Activated CD8-positive, alpha-beta T cell treated with anti-CD3 and anti-CD28 coated beads, Interleukin-2, amount 10 ng/mL, durations not matched to agents 7 days and 5 days (primary cell): ENCODE measurements at regions not wholly inside any gene's neighbourhood (a gene's known extent, or its start where the extent isn't known, plus 50 kb on each side); places are given as distances from the start of the nearest gene placed in this dataset.

Source experiments
- ATAC-seq: fragments of 150-1000 bp; cut with Tn5 transposase; one replicate; pipeline ENCODE4 v1.10.0; 2021; ENCODE audit warnings: moderate library complexity
- CTCF ChIA-PET: fragments of 350-600 bp; sonication (Branson Sonifier 250); formaldehyde crosslinking; loops from one replicate; lab custom pipeline; 2021; ENCODE audit warnings: antibody characterized with exemption; lab: Charles Lee
- POLR2A ChIA-PET: fragments of 350-600 bp; sonication (Branson Sonifier 250); formaldehyde crosslinking; loops from one replicate; lab custom pipeline; 2021; ENCODE audit warnings: antibody characterized with exemption; lab: Charles Lee
- DNase-seq: peaks from one replicate; pipeline ENCODE4 v3.0.0-alpha.2; 2020
- H3K27ac Mint-ChIP-seq: one replicate; pipeline ENCODE4 v1.8.0; 2021; ENCODE audit warnings: mild to moderate bottlenecking, mixed read lengths
- H3K27me3 Mint-ChIP-seq: one replicate; pipeline ENCODE4 v1.8.0; 2021; ENCODE audit warnings: low read depth, mixed read lengths
- H3K36me3 Mint-ChIP-seq: one replicate; pipeline ENCODE4 v1.8.0; 2021; ENCODE audit warnings: low read depth, mixed read lengths
- H3K4me1 Mint-ChIP-seq: one replicate; pipeline ENCODE4 v1.8.0; 2021; ENCODE audit warnings: low read depth, mixed read lengths
- H3K4me3 Mint-ChIP-seq: one replicate; pipeline ENCODE4 v1.8.0; 2021; ENCODE audit warnings: mild to moderate bottlenecking, mixed read lengths
- H3K9me3 Mint-ChIP-seq: one replicate; pipeline ENCODE4 v1.8.0; 2022; ENCODE audit warnings: mixed read lengths; ENCODE audit not compliant: insufficient read depth

DNA sequence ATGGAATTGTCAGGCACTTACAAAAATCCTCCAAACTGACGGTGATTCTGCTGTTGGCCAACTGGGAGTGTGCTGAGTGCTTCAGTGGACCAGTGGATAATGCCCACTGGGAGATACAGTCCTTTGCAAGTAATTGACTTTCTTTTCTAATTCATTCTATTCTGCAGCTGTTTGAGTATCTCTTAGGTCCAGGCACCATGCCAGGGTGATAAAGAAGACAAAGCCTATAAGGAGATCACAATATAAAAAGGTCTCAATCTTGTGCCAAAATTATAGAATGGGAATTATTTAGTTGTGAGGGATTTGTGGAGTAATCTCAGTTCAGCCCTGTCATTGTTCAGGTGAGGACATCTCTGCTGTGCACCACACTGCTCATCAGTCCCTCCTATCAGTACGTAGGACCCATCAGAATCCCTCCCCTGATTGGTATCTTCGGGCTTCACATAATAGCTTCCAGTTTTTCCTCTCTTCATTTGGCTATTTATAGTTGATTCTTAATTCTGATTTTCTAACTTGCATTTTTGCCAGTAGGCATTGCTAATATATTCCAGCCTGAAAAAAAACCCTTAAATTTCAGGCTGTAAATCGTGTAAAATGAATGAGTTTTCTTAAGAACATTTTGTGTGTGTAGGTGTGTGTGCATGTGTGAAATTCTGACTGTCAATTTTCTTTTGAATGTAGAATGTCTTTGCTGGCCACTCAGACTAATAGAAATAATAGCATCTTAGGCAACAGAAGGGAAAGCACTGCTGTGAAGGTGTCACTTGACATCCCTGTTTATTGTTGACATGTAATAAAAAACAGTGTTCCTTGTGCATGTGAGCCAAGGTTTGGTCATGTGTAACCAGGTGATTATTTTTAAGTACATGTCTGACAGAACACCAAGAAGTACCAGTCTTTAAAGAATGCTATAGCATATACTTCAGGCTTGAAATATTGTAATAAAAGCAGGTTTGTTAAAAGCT, 457.6 kb upstream of the RGS6 start:
- CTCF ChIA-PET: interaction anchor here (0.8 to 1.3 kb wide), 4 partner anchors 24 to 279 kb away, joined by 3 read pairs; no protein-coding TSS in a partner anchor
- H3K4me1 Mint-ChIP-seq: peaks cover 43% of the 10 kb centered on the region
- peaks cover 8% of the 10 kb centered on the region for H3K36me3 Mint-ChIP-seq
- H3K27me3 Mint-ChIP-seq: no peaks in the 10 kb centered on the region
- H3K9me3 Mint-ChIP-seq: no peaks in the 10 kb centered on the region
- H3K27ac Mint-ChIP-seq: no peak overlapping the region
- ATAC-seq: no peak
- no peak overlapping the region for H3K4me3 Mint-ChIP-seq
- no peak for DNase-seq
- POLR2A ChIA-PET: interaction anchor here (0.6 kb wide), 1 partner anchor 74 kb away, joined by 3 read pairs; no protein-coding TSS in a partner anchor

DNA sequence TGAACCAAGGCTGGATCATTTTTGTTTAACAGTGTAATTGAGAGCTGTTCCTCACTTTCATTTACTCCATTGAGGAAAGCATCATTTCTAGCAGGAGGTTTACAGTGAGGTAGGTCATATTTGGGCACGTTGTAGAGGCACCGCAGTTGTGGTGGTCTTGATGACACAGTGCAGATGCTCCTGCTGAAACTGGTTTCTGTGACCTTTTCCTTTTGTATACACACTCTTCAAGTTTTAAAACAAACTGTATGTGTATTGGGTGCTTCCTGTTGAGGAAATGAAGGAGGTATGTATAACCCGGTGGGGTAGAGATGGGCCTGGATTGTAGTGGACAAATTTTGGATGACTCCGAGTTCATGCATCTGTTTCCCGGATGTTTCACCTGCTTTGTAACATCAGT, 456.3 kb upstream of the RGS6 start:
- POLR2A ChIA-PET: interaction anchor here (0.6 kb wide), 2 partner anchors 46 to 155 kb away, joined by 3 read pairs; no protein-coding TSS in a partner anchor
- peaks cover 43% of the 10 kb centered on the region for H3K4me1 Mint-ChIP-seq
- peak; percentile 37 for DNase-seq
- ATAC-seq: peak; percentile 64
- H3K9me3 Mint-ChIP-seq: no peaks in the 10 kb centered on the region
- peak overlapping the region; percentile 18 for H3K27ac Mint-ChIP-seq
- no peak overlapping the region for H3K4me3 Mint-ChIP-seq
- peaks cover 6% of the 10 kb centered on the region for H3K36me3 Mint-ChIP-seq
- no peaks in the 10 kb centered on the region for H3K27me3 Mint-ChIP-seq
- CTCF ChIA-PET: interaction anchor here (0.6 to 1.3 kb wide), 2 partner anchors 277 to 338 kb away, joined by 3 read pairs; no protein-coding TSS in a partner anchor

DNA sequence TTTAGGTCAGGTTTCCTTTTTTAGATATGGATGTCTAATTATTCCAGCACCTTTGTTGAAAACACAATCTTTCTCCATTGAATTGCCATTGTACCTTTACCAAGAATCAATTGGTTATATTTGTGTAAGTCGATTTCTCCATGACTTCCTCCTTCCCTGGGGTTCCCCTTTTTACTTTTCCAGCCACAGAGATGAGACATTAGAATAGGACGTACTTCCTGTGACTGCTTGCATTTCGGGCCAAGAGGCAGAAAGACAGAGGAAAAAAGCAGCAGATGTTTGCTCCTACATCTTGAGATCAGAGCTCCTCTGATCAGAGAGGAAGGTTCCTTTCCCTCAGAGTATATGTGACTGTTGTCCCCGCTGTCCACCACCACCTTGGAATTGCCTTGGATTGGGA, 453.7 kb upstream of the RGS6 start:
- Mint-ChIP-seq H3K4me1 (peaks cover 36% of the 10 kb centered on the region), H3K27ac (no peak overlapping the region), H3K9me3 (no peaks in the 10 kb centered on the region), H3K4me3 (no peak overlapping the region), H3K27me3 (no peaks in the 10 kb centered on the region), H3K36me3 (peaks cover 8% of the 10 kb centered on the region)
- CTCF ChIA-PET: no interaction called here
- DNase-seq (no peak), ATAC-seq (peak; percentile 23)
- POLR2A ChIA-PET: interaction anchor here (0.6 kb wide), 1 partner anchor 119 kb away, joined by 3 read pairs; no protein-coding TSS in a partner anchor

GRCh38 chr14:71481021-71481654, 451.1 kb upstream of the RGS6 start:
- peaks cover 7% of the 10 kb centered on the region for H3K36me3 Mint-ChIP-seq
- H3K4me1 Mint-ChIP-seq: peaks cover 18% of the 10 kb centered on the region
- no peaks in the 10 kb centered on the region for H3K9me3 Mint-ChIP-seq
- ChIA-PET POLR2A (interaction anchor here (0.6 kb wide), 1 partner anchor 28 kb away, joined by 3 read pairs; no protein-coding TSS in a partner anchor), CTCF (interaction anchor here (1.5 kb wide), 1 partner anchor 14 kb away, joined by 3 read pairs; no protein-coding TSS in a partner anchor)
- DNase-seq (no peak), ATAC-seq (no peak)
- H3K27ac Mint-ChIP-seq: no peak overlapping the region
- H3K4me3 Mint-ChIP-seq: no peak overlapping the region
- no peaks in the 10 kb centered on the region for H3K27me3 Mint-ChIP-seq

DNA sequence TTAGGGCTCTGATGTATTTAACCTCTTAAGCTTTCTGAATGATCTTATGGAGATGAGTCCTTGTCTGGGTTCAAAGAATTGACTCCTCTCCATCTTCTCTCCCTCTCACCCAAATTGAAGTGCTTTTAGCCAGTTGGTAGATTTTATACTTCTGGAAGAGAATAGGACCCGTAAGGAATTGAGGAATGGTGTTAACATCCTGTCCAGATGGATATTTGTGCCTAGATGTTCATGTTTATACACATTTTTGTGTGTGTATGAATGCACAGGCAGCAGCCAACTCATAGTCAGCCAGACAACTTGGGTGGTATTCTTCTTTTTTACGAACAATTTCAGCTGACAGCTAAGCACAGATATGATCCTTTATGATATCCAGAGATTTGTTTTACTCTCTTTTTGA, 449.6 kb upstream of the RGS6 start:
- no peak overlapping the region for H3K4me3 Mint-ChIP-seq
- DNase-seq (no peak), ATAC-seq (no peak)
- H3K36me3 Mint-ChIP-seq: peaks cover 11% of the 10 kb centered on the region
- peaks cover 17% of the 10 kb centered on the region for H3K4me1 Mint-ChIP-seq
- ChIA-PET POLR2A (interaction anchor here (0.7 kb wide), 1 partner anchor 16 kb away, joined by 3 read pairs; no protein-coding TSS in a partner anchor), CTCF (interaction anchor here (1.5 kb wide), 1 partner anchor 13 kb away, joined by 3 read pairs; no protein-coding TSS in a partner anchor)
- H3K9me3 Mint-ChIP-seq: no peaks in the 10 kb centered on the region
- H3K27me3 Mint-ChIP-seq: no peaks in the 10 kb centered on the region
- no peak overlapping the region for H3K27ac Mint-ChIP-seq

GRCh38 chr14:71483154-71483553, 449.1 kb upstream of the RGS6 start:
- DNase-seq: no peak
- Mint-ChIP-seq H3K4me3 (no peak overlapping the region), H3K27ac (no peak overlapping the region), H3K36me3 (peaks cover 12% of the 10 kb centered on the region), H3K9me3 (no peaks in the 10 kb centered on the region), H3K27me3 (no peaks in the 10 kb centered on the region), H3K4me1 (peaks cover 13% of the 10 kb centered on the region)
- CTCF ChIA-PET: no interaction called here
- POLR2A ChIA-PET: interaction anchor here (0.7 kb wide), 1 partner anchor 15 kb away, joined by 3 read pairs; no protein-coding TSS in a partner anchor
- ATAC-seq: no peak

DNA sequence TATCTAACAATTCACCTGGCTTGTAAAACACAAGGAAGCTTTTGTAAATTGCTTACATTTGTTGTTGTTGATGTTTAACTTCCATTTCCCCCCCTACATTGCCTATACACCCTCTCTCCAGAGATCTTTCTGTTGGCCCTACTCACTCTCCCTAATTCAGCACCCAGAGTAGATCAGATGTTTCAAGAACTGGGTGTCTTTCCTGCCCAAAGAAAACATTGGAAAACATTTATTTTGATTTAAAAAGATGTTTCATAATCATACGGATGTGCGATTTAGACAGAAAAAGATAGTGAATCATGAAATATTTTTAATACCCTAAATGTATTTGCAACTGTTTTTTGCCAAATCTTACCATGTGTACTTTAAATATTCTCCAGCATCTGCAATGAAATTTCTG, 446.4 kb upstream of the RGS6 start:
- H3K9me3 Mint-ChIP-seq: no peaks in the 10 kb centered on the region
- POLR2A ChIA-PET: no interaction called here
- ATAC-seq: no peak
- no peaks in the 10 kb centered on the region for H3K27me3 Mint-ChIP-seq
- no peak overlapping the region for H3K4me3 Mint-ChIP-seq
- H3K27ac Mint-ChIP-seq: no peak overlapping the region
- H3K4me1 Mint-ChIP-seq: peaks cover 5% of the 10 kb centered on the region
- CTCF ChIA-PET: no interaction called here
- DNase-seq: no peak
- peaks cover 15% of the 10 kb centered on the region for H3K36me3 Mint-ChIP-seq

- CTCF ChIA-PET: no interaction called here
These were observed 445.9 kb upstream of the RGS6 start for GRCh38 chr14:71486279-71486678.

GRCh38 chr14:71487449-71487848, 444.8 kb upstream of the RGS6 start:
- Mint-ChIP-seq H3K4me3 (no peak overlapping the region), H3K27me3 (no peaks in the 10 kb centered on the region), H3K36me3 (peaks cover 17% of the 10 kb centered on the region), H3K9me3 (no peaks in the 10 kb centered on the region), H3K27ac (no peak overlapping the region), H3K4me1 (peaks cover 5% of the 10 kb centered on the region)
- ChIA-PET POLR2A (no interaction called here), CTCF (interaction anchor here (1.4 kb wide), 1 partner anchor 11 kb away, joined by 4 read pairs; no protein-coding TSS in a partner anchor)
- ATAC-seq (no peak), DNase-seq (no peak)

More at GRCh38 chr14:71486279-71486678, 445.9 kb upstream of the RGS6 start:
- ATAC-seq (no peak), DNase-seq (no peak)
- POLR2A ChIA-PET: no interaction called here
- H3K9me3 Mint-ChIP-seq: no peaks in the 10 kb centered on the region
- peaks cover 15% of the 10 kb centered on the region for H3K36me3 Mint-ChIP-seq
- H3K27me3 Mint-ChIP-seq: no peaks in the 10 kb centered on the region
- no peak overlapping the region for H3K4me3 Mint-ChIP-seq
- peaks cover 5% of the 10 kb centered on the region for H3K4me1 Mint-ChIP-seq
- no peak overlapping the region for H3K27ac Mint-ChIP-seq

DNA sequence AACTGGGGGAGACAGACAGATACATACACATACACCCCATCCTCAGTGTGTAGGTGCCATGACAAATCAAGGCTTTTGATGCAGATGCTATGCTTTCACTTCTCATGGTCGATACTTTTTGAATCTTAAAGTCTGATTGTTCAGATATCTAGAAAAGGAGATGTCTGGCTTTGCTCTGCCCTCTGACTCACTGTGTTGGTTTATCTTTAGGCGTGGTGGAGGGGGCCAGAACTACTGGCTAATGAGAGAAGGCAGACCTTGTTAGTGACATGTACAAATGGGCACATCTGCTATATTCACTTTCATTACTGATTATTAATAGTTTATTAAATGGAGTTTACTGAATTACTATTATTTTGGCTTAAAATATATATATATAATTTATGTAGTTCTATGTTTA, 444.3 kb upstream of the RGS6 start:
- H3K27me3 Mint-ChIP-seq: no peaks in the 10 kb centered on the region
- peaks cover 5% of the 10 kb centered on the region for H3K4me1 Mint-ChIP-seq
- H3K9me3 Mint-ChIP-seq: no peaks in the 10 kb centered on the region
- ATAC-seq: no peak
- peaks cover 17% of the 10 kb centered on the region for H3K36me3 Mint-ChIP-seq
- CTCF ChIA-PET: interaction anchor here (0.7 to 1.4 kb wide), 2 partner anchors 10 to 496 kb away, joined by 3 to 4 read pairs; no protein-coding TSS in a partner anchor
- POLR2A ChIA-PET: interaction anchor here (0.8 kb wide), 1 partner anchor 10 kb away, joined by 4 read pairs; no protein-coding TSS in a partner anchor
- no peak for DNase-seq
- H3K27ac Mint-ChIP-seq: no peak overlapping the region
- H3K4me3 Mint-ChIP-seq: no peak overlapping the region

GRCh38 chr14:71488703-71489191, 443.5 kb upstream of the RGS6 start:
- ChIA-PET CTCF (interaction anchor here (0.7 kb wide), 1 partner anchor 495 kb away, joined by 3 read pairs; no protein-coding TSS in a partner anchor), POLR2A (interaction anchor here (0.8 to 1.1 kb wide), 2 partner anchors 9 to 11 kb away, joined by 3 to 4 read pairs; no protein-coding TSS in a partner anchor)
- Mint-ChIP-seq H3K27ac (no peak overlapping the region), H3K27me3 (no peaks in the 10 kb centered on the region), H3K36me3 (peaks cover 12% of the 10 kb centered on the region), H3K4me3 (no peak overlapping the region), H3K9me3 (no peaks in the 10 kb centered on the region), H3K4me1 (peaks cover 5% of the 10 kb centered on the region)
- DNase-seq (no peak), ATAC-seq (no peak)
